Medulla oblongata (tissue), 1 donor: ENCODE measurements at regions not wholly inside any gene's neighbourhood (a gene's known extent, or its start where the extent isn't known, plus 50 kb on each side); places are given as distances from the start of the nearest gene placed in this dataset.
"Not testable (repeated sequence)": the region's sequence is repeated elsewhere in the genome, so short reads cannot be mapped to it uniquely, and the experiment has no call there.

Experiments
- DNase-seq: peaks from one replicate; pipeline ENCODE4 v3.0.0-alpha.2; 2015; ENCODE audit errors: extremely low spot score

DNA sequence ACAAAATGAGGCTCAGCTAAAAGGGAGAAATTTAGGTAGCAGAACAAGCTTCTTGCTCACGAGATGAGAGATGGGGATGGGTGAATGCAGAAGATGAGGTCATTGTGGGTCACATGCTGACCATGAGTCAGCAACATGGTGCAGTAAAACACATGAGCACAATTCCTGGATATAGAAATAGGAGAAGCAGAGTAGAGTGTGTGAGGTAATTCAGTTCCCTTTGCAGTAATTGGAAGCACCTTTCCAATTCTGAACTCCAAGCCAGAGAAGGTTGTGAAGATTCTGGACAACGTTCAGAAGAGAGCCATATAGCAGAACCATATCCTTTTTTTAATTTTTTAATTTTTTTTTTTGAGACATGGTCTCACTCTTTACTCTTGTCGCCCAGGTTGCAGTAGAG lies 62.0 kb upstream of the LMNTD1 start:
- peak; percentile 12 for DNase-seq

DNA sequence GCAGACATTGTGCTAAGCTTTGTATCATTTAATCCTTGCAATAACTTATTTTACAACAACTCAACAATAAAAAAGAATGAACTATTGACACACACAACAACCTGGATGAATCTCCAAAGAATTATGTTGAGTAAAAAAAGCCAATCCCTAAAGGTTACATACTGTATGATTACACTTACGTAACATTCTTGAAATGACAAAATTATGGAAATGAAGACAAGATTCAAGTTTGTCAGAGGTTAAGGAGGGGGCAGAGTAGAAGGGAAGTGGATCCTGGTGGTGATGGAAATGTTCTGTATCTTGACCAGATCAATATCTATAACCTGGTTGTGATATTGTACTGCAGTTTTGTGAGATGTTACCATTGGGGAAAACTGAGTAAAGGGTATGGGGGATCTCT lies 63.2 kb upstream of the LMNTD1 start:
- no peak for DNase-seq

DNA sequence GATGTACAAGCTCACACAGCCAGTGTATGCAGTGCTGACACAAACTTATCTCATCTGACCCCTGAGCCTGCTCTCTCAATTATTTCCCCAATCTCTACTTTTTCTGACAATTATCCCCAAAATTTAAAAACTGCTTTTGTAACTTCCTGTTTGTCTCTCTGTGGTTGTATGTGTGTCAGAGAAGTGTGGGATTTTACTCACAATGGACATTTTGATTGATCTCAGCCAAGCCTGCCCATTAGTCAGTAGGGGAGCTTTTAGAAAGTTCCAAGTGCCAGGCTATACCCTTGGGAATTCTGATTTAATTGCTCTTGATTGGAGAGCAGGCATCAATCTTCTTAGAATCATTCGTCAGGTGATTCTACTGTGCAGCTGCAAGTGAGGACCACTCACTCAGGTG lies 64.9 kb upstream of the LMNTD1 start:
- no peak for DNase-seq

DNA sequence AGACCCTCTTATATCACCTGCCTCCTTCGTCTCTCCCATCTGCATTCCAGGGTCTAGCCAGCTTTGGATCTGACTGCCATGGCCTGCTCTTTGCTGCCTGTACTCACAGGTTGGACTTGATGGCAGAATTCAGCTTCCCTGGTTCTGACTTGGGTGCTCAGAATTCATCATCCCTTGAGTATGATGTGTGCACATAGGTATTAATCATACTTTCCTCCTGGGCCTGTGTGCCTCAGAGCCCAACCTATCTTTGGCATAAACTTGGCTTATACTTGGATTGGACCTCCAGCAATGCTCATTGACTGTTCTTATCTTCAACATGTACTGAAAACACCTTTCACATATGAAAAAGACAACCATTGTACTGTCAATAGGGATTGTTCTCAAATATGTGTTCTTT lies 70.7 kb upstream of the LMNTD1 start:
- no peak for DNase-seq

DNA sequence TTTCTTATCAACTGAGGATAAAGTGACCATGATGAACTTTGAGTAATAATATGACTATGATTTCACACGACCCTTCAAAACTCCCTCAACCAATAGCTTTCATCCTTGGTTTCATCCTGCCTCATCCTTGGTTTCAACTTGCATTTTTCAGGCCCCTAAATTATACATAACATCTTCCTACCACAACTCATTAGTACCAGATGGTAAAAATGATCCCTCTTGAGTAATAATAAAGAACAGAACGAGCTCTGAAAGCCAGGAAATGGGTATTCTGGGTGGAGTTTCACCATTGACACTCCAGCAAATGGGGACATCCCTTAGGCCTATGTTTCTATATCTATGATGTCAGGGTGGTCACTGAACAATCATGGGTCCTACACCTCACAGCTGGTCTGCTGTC lies 72.1 kb upstream of the LMNTD1 start:
- no peak for DNase-seq

DNA sequence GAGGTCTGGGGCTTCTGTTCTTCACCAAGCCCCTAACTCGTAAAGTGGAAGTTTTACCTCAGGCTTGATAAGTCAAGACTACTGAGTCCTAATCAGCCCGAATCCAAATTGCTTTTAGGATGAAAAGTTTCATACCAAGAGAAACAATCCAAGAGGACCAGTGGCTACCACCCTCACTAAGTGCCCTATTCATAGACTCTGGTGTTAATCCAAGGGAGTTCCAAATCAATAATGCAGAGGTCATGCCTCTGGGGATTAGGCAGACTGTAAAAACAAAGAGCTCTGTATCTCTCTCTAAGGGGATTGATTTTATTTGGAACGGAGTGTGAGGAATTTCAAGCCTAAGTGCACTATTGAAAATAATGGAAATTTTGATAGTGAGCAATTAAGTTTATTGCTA lies 76.3 kb upstream of the LMNTD1 start:
- no peak for DNase-seq

DNA sequence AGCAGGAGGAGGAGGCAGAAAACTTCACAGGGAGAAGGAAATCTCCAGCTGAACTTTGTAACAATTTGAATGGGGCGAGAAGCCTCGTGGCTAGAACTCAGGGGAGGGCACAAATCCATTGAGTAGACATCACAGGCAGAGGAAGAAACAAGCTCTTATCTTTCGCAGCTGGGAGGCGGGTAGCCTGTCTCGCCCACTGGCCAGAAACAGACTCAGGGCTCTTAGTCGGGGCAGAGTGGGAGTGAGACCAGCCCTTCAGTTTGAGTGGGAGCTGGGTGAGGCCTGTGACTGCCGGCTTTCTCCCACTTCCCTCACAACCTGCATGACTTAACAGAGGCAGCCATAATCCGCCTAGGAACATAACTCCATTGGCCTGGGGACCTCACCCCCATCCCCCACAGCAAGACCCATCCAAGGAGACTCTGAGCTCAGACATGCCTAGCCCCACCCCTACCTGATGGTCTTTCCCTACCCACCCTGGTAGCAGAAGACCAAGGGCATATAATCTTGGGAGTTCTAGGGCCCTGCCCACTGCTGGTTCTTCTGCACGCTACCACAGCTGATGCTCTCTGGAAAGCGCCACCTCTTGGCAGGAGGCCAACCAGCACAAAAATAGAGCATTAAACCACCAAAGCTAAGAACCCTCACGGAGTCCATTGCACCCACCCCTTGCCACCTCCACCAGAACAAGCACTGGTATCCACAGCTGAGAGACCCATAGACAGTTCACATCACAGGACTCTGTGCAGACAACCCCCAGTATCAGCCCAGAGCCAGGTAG lies 77.8 kb upstream of the LMNTD1 start:
- not testable (repeated sequence) for DNase-seq

DNA sequence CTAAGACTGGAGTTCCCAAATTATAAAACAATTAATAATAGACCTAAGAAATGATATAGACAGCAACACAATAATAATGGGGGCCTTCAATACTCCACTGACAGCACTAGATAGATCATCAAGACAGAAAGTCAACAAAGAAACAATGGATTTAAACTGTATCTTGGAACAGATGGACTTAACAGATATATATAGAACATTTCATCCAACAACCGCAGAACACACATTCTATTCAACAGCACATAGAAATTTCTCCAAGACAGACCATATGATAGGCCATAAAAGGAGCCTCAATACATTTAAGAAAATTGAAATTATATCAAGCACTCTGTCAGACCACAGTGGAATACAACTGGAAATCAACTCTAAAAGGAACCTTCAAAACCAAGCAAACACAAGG lies 80.1 kb upstream of the LMNTD1 start:
- not testable (repeated sequence) for DNase-seq

DNA sequence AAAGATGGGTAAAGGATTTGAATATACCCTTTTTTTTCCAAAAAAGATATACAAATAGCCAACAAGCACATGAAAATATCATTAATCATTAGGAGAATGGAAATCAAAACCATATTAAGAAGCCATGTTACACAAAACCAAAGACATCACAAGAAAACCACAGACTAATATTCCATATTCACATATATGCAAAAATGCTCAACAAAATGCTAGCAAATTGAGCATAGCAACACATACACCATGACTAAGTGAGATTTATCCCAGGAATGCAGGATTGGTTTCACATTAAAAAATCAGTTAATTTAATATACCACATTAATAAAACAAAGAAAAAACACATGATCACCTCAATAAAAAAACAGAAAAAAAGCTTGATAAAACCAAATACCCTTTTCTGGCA lies 84.7 kb upstream of the LMNTD1 start:
- DNase-seq, result no peak

DNA sequence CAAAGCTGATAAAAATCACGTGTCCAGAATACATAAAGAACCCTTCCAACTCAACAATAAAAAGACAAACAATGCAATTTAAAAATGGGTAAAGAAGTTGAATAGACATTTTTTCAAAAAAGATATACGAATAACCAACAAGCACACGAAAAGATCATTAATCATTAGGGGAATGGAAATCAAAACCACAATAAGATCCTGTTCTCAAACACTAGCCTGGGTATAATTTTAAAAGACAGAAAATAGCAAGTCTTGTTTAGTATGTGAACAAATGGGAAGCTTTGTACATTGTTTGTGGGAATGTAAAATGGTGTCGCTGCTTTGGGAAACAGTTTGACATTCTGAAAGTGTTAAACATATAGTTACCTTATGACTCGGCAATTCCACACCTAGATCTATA lies 86.3 kb upstream of the LMNTD1 start:
- DNase-seq, result no peak

DNA sequence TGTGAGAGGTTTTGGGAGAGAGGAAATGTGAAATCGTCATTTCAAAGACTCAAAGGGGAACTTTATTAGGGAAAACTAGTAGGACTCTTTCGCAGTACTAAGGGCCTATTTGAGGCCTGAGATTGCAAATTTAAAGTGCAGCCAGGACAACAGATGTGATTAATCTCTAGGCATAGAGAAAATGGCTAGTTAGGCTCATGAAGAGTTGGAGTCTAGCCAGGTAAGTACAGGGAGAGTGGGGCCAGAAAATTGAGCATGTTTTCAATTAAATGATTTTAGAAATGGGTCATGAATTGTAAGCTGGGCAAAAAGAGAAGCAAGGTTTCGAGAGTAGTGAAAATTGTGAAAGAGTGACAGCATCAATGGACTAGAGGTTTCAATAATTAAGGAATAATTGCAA lies 91.9 kb upstream of the LMNTD1 start:
- DNase-seq, result no peak

DNA sequence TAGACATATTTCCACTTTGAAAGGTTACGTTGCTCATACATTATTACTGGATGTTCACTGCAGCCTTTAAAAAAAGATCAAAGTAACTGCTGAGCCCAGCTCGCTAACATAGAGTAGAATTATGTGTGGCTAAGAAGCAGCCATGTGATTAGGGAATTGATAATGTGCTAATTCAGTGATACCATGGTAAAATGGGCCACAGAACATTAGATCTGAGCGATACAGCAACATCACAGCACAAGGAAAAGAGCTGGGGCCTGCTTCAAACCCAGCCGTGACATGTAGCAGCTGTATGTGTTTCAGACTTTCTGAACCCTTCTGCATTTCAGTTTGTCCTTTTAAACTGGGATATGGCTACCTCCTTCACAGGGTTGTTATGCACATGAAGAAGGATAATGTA lies 92.3 kb upstream of the LMNTD1 start:
- no peak for DNase-seq

DNA sequence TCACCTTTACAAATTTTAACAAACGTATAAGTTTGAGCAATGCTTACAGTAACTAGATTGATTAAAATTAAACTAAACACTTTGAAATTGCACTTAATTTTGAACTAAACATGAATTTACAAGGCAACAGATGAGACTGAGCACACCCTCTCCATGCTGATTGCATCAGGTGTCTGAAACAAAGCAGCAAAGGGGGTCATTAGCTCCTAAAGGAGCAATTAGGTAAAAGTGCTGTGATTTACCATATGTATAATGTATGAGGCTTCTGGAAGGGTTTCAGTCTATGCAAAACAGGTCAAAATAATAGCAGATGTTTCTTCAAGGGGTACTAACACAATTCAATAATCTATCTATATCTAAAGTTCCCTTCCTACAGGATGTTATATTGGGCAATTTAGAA lies 98.8 kb upstream of the LMNTD1 start:
- no peak for DNase-seq

DNA sequence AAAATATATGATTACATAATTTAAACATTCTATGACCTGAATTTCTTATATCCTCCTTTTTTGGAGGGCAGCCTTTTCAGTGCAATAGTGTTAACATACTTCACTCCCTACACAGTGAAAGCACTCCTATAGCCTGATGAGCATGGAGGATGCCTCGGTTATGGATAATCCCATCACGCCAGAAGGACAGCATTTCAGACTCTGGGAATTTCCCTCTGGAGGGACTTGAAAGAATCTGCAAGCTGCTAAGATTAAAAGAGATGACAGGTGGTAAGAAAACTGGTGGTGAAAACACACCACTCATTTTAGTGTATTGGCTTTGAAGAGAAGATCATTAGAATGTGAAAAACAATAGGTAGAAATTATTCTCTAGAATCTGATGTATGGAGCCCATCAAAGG lies 99.3 kb upstream of the LMNTD1 start:
- DNase-seq, result no peak

DNA sequence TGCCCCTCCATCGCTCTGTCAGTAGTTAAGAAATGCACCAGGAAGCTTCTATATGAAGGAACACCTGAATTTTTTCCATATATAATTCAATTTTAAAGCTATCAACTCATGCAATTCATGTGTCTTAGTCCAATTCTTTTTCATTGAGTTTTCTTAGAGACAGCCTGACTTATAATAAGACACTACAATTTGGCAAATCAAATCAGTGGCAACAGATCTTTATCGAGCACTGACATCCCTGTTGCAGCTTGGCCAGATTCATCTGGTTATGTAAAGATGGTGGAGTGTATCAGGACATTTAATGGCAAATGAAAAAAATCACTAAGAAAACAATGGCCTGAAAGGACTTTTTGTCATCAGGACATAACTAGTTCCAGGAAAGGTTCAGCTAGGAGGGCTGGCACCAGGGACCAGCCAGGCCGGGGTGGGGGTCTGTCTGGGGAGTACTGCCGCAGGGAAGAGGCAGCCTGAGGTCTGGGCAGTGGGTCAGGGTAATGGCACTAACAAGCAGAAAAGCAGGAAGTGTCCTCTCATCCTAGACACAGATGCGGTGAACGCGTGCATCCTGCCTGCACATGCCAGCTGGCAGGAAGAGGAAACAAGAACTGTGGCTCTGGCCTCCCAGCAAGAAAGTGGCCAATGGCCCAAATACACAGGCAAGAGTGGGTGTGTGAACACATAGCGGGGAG lies 100.5 kb upstream of the LMNTD1 start:
- peak; percentile 65 for DNase-seq

DNA sequence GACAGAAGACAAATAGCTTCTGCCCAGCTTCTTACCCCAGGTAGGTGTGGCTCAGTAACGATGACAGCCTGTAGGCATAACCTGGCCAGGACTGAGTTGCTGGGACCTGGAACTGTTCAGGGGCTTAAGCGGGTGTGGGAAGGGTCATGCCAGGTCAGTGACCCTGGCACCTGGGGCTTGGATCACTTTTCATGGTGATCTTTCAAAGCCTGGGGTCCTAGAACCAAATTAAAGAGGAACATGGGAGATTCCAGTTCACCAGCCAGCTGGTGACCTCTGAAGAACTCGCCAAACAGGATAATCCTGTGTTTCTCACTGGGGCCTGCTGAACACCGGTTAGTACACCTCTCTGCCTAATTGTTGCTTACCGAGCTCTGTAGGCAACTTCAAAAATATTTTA lies 102.6 kb upstream of the LMNTD1 start:
- no peak for DNase-seq

DNA sequence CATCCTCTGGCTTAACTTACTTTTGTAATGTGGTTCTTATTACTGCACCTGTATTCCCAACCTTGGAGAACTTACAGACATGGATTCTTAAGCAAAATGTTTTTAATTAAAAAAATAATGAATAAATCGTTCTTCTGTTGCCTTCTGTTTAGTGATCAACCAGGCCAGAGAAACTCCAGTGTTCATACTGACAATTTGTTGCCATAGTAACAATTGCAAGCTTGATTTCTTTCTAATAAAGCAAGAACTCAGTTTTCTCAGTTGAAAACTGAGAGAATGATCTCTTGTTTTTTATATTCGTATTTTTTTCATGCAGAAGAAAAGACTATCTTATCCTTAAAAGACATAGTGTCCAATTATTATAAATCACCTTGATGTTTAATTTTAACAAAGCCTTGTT lies 106.5 kb upstream of the LMNTD1 start:
- DNase-seq, result no peak

DNA sequence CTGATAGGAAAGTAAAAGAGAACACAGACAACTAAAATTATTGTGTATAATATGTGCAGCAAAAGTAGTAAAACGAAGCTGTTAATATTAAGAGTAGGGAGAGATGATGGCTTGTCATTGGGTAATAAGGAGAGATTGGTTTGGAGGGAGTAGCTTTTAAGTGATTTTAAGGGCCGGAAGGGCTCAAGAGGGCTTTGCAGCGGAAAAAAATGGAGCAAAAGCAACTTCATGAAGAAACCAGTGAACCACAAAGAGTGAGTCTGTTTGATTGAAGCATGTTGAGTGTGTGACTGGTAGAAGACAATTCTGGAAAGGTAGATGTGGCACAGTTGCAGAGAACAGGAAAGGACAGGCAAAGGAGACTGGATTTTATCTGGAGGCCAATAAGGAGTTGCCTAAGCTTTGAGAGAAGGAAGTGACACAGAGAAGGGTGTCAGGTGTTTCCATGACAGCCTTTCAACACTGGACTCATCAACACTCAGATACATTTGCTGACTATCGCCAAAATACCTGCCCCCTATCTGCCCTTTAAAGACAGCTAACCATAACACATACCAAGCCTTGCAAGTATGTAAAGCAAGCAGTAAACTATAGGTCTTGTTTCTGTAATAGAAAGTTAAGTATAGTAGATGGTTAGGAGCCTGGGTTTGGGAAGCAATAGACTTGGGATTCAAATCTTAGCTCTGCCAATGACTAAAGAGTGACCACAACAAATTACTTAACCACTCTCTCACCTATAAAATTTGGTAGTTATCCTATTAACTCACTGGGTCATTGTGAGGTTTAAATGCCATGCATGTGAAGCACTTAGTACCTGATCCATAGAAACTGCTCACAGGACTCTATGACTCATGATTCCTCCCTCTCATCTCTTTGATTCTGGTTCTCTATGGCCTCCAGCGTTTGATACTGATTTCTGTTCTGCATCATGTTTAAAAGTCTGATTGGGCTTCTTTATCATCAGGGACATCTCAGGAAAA lies 117.3 kb upstream of the LMNTD1 start:
- no peak for DNase-seq

DNA sequence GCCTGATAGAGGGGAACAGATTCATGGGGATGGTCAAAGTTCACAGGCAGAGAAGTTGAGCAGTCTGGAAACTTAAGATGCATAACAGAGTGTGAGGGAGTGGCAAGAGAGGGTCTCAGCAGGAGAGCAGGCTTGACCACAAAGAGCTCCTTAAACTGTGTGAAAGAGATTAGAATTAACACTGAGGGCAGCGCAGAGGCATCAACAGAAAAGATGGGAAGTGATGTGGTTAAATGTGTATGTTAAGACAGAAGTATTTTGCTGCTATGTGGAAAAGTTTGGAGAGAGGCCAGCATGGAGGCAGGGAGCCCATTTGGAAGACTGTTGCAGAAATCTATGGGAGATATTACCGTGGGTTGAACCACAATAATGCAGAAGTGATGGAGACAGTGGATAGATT lies 122.7 kb upstream of the LMNTD1 start:
- DNase-seq, result no peak

DNA sequence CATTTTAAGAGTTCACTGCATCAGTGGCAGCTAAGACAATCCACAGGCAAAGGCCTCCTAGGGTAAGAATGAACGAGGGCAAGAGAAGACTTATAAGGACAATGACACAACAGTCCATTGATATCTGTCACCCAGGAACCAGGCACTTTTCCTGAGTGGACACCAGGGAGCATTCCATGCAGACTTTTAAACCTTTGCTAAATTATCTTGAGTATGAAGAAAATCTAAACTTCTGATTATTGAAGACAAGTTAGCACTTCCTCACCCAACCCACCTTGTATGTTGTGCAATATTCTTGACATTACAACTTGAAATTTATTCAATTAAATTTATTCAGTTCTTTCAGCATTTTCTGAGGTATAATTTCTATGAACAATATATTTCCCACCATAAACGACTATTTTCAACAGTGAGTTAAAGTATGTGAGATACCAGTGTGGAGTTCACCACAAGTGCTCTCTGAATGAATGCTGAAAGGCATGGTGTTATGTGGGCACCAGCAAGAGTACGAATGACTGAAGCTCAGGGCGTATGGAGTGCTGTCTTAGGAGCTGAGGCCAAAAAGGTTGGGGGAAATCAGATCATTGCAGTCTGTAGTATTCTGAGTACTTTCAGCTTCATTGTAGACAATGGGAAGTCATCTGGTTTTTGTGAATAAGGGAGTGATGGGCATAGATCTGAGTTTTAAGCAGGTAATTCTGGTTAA lies 124.3 kb upstream of the LMNTD1 start:
- DNase-seq, result peak; percentile 30

DNA sequence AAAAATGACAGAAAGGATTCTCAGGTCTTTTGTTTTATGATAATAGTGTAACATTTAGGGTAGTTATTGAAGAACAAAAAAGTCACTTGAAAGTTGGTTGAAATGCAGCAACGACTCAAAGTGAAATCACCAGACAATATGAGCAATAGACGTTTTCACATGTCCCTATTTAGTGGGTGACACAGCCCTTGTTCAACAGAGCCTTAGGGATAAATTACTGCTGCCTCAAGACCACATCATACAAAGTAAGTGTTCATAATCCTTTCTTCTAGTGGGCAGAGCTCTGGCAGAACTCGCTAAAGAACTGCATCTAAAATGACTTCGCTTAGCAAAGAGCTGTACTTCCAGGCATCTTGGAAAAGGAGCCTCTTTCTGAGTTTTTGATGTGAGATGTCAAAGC lies 128.5 kb upstream of the LMNTD1 start:
- DNase-seq, result no peak

DNA sequence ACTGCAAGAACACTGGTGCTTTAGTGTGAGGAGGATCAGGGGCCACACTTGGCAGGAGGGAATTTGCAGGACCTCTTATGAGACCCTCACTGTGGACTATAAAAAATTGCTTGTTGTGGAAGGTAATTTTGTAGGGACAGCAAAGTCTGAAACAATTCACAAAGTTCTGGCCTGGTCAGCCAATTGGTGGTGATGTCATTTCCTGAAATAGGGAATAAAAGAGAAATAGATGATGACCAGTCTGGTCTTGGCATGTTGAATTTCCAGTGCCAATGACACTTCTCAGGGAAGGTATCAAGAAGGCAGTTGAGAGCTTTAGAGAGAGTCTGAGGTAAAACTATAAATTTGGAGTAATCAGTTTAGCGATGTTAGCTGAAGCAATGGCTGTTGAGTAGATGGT lies 129.3 kb upstream of the LMNTD1 start:
- DNase-seq, result no peak
